Peyer's patch (tissue), 4 donors: ENCODE measurements at regions not wholly inside any gene's neighbourhood (a gene's known extent, or its start where the extent isn't known, plus 50 kb on each side); places are given as distances from the start of the nearest gene placed in this dataset.

Experiments used
- DNase-seq, 3 donors: peaks; one replicate each; pipeline ENCODE4 v3.0.0-alpha.2; 2017 to 2019
- H3K27ac ChIP-seq, 4 donors: fragments of 200-600 bp; sonication (generic); one replicate each; pipeline ENCODE4 v1.5.1; 2016 to 2019
- H3K27me3 ChIP-seq, 2 donors: fragments of 200-600 bp; sonication (generic); one replicate each; pipeline ENCODE4 v1.5.1; 2019
- H3K36me3 ChIP-seq, 3 donors: fragments of 200-600 bp; sonication (generic); one replicate each; pipeline ENCODE4 v1.5.1; 2016 to 2019
- H3K4me1 ChIP-seq, 4 donors: fragments of 200-600 bp; sonication (generic); one replicate each; pipeline ENCODE4 v1.5.1; 2016 to 2019
- H3K4me3 ChIP-seq, 4 donors: fragments of 200-600 bp; sonication (generic); 1 replicate in 3 of 4; 2 replicates in 1 of 4; pipeline ENCODE4 v1.5.1; 2016 to 2019; ENCODE audit warnings: mild to moderate bottlenecking in 1 of 4
- H3K9me3 ChIP-seq, 4 donors: fragments of 200-600 bp; sonication (generic); one replicate each; pipeline ENCODE4 v1.5.1; 2016 to 2019; ENCODE audit warnings: mild to moderate bottlenecking in 1 of 4
- POLR2A ChIP-seq, 2 donors: fragments of 450-650 bp; IDR thresholded peaks; one replicate each; pipeline ENCODE4 v1.5.1; 2017; ENCODE audit warnings: antibody characterized with exemption in 2 of 2, mild to moderate bottlenecking in 2 of 2, moderate library complexity in 2 of 2
- TF ChIP-seq, protein P1 (sequence below), 6 experiments: fragments of 450-650 bp in 4 of 6; fragments of 200-600 bp in 2 of 6; sonication (generic) in 1 of 6; IDR thresholded peaks; one replicate each; pipeline ENCODE4 v1.5.1; 2017 to 2019; ENCODE audit warnings: antibody characterized with exemption in 6 of 6, mild to moderate bottlenecking in 3 of 6, moderate library complexity in 1 of 6

DNA sequence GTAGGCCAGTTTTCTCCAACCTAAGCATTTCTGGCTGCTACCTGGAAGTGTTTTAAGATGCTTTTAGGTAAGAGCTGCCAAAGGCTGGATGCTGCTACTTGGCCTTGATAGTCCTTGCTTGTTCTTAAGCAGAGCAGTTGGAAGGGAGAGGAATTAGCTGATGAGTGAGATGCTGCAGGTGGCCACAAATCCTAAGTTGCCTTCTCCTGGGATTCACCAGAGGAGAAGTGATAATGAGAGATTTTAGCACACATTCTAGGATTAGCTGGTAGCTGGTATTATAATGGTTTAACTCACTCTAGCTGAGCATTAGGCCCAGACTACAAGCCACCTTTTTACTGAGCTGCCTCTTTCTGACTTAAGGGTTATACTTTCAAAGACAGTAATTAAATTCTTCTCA is 442.9 kb upstream of the RAG2 start:
- H3K9me3 ChIP-seq = no peaks in the 10 kb centered on the region
- no peaks in the 10 kb centered on the region for H3K27me3 ChIP-seq
- H3K27ac ChIP-seq = no peak overlapping the region
- no peaks in the 10 kb centered on the region for H3K4me1 ChIP-seq
- TF ChIP-seq POLR2A (IDR thresholded peaks at IDR 0.05) = no peak
- TF ChIP-seq, protein P1, sequence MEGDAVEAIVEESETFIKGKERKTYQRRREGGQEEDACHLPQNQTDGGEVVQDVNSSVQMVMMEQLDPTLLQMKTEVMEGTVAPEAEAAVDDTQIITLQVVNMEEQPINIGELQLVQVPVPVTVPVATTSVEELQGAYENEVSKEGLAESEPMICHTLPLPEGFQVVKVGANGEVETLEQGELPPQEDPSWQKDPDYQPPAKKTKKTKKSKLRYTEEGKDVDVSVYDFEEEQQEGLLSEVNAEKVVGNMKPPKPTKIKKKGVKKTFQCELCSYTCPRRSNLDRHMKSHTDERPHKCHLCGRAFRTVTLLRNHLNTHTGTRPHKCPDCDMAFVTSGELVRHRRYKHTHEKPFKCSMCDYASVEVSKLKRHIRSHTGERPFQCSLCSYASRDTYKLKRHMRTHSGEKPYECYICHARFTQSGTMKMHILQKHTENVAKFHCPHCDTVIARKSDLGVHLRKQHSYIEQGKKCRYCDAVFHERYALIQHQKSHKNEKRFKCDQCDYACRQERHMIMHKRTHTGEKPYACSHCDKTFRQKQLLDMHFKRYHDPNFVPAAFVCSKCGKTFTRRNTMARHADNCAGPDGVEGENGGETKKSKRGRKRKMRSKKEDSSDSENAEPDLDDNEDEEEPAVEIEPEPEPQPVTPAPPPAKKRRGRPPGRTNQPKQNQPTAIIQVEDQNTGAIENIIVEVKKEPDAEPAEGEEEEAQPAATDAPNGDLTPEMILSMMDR (IDR thresholded peaks at IDR 0.05) = no peak
- H3K4me3 ChIP-seq = no peak overlapping the region
- no peaks in the 10 kb centered on the region for H3K36me3 ChIP-seq
- DNase-seq = no peak

DNA sequence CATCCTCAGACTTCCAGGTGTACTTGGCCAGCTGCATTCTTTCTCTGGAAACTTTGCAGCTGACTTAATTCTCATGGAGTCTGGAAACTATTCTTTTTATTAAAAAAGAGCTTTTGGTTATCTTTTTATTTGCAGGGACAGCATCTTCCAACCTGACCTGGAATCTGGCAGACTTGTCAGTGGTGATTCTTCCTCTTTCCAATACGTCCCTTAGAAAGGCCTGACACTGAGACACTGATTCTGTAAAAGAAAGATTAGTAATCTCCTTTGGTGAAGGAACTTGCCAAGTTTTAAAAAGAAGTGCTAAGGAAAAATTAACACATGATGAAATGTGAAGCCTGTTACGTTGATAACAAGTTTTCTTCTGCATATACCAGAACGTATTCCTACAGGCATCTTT is 440.9 kb upstream of the RAG2 start:
- no peak for TF ChIP-seq POLR2A (IDR thresholded peaks at IDR 0.05)
- TF ChIP-seq, protein P1 (IDR thresholded peaks at IDR 0.05) = no peak
- H3K36me3 ChIP-seq = no peaks in the 10 kb centered on the region
- no peak for DNase-seq
- H3K4me1 ChIP-seq = no peaks in the 10 kb centered on the region
- no peaks in the 10 kb centered on the region for H3K27me3 ChIP-seq
- H3K9me3 ChIP-seq = no peaks in the 10 kb centered on the region
- H3K4me3 ChIP-seq = no peak overlapping the region
- no peak overlapping the region for H3K27ac ChIP-seq

DNA sequence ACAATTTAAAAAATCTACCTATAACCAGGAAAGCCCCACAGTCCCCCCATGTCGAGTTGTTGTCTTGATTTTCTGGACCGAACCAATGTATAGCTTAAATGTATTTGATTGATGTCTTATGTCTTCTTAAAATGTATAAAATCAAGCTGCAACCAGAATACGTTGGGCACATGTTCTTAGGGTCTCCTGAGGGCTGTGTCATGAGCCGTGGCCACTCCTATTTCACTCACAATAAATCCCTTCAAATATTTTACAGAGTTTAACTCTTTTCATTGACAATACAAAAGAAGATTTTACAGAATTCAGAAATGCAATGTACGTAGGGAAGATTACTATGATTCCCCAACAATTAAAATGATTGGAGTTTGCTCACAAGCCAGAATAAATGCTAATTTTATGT is 428.7 kb upstream of the RAG2 start:
- Histone ChIP-seq H3K36me3 (no peaks in the 10 kb centered on the region), H3K27me3 (no peaks in the 10 kb centered on the region), H3K4me1 (no peaks in the 10 kb centered on the region), H3K27ac (no peak overlapping the region), H3K9me3 (no peaks in the 10 kb centered on the region), H3K4me3 (no peak overlapping the region)
- TF ChIP-seq, protein P1 (IDR thresholded peaks at IDR 0.05) = no peak
- no peak for TF ChIP-seq POLR2A (IDR thresholded peaks at IDR 0.05)
- DNase-seq = no peak

DNA sequence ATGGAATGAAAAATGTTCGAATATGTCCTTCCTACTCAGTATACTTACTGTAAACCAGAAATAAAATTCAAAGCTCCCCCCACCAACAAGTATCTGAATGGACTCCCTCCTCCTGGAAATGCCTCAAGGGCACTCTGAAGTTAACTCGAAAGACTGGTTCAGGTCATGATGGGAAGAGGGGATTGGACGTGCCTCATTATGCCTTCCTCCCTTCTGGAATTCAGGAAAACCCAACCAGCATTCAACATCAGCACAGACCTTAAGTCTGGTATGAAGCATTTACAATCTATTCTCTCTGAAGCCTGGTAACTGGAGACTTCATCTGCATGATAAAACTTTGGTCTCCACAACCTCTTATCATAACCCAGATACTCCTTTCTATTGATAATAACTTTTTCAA is 428.3 kb upstream of the RAG2 start:
- Histone ChIP-seq H3K4me1 (no peaks in the 10 kb centered on the region), H3K27me3 (no peaks in the 10 kb centered on the region), H3K27ac (no peak overlapping the region), H3K9me3 (no peaks in the 10 kb centered on the region), H3K36me3 (no peaks in the 10 kb centered on the region), H3K4me3 (no peak overlapping the region)
- no peak for DNase-seq
- TF ChIP-seq, protein P1 (IDR thresholded peaks at IDR 0.05) = no peak
- no peak for TF ChIP-seq POLR2A (IDR thresholded peaks at IDR 0.05)

DNA sequence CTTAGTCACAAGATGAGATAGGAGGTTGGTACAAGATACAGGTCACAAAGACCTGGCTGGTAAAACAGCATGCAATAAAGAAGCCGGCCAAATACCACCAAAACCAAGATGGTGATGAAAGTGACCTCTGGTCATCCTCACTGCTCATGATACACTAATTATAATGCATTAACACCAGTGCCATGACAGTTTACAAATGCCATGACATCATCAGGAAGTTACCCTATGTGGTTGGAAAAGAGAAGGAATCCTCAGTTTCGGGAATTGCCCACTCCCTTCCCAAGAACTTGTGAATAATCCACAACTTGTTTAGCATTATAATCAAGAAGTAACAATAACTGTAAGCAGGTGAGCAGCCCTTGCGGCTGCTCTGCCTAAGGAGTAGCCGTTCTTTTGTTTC is 408.5 kb upstream of the RAG2 start:
- Histone ChIP-seq H3K27me3 (no peaks in the 10 kb centered on the region), H3K4me1 (no peaks in the 10 kb centered on the region), H3K27ac (no peak overlapping the region), H3K9me3 (no peaks in the 10 kb centered on the region), H3K4me3 (no peak overlapping the region), H3K36me3 (no peaks in the 10 kb centered on the region)
- DNase-seq = no peak
- no peak for TF ChIP-seq POLR2A (IDR thresholded peaks at IDR 0.05)
- TF ChIP-seq, protein P1 (IDR thresholded peaks at IDR 0.05) = no peak

DNA sequence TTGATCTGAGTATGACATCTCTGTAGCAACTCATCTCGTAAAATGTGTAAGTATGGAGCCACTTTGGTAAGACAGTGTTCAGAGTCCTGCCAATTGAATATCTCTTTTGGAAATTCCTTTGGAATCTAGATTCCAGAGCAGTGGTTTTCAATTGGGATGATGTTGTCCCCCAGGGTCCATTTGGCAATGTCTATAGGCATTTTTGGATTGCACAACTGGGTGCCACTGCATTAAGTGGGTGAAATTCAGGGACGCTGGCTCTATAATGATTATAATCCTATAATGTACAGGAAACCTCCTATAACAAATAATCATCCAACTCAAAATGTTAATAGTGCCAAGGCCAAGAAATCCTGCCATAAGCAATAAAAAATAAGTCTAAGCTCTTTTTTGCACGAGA is 404.8 kb upstream of the RAG2 start:
- Histone ChIP-seq H3K9me3 (no peaks in the 10 kb centered on the region), H3K27ac (no peak overlapping the region), H3K4me1 (no peaks in the 10 kb centered on the region), H3K4me3 (no peak overlapping the region), H3K27me3 (no peaks in the 10 kb centered on the region), H3K36me3 (no peaks in the 10 kb centered on the region)
- DNase-seq = no peak
- TF ChIP-seq, protein P1 (IDR thresholded peaks at IDR 0.05) = no peak
- no peak for TF ChIP-seq POLR2A (IDR thresholded peaks at IDR 0.05)
